Fibroblast of lung (primary cell): ENCODE measurements at regions not wholly inside any gene's neighbourhood (a gene's known extent, or its start where the extent isn't known, plus 50 kb on each side); places are given as distances from the start of the nearest gene placed in this dataset.

ENCODE experiments used
- CTCF ChIP-seq, 2 donors: IDR thresholded peaks in 1 of 2; conservative IDR thresholded peaks in 1 of 2; 1 replicate in 1 of 2; 2 replicates in 1 of 2; pipeline ENCODE4 v1.5.1; 2011 to 2012; ENCODE audit warnings: low read length in 2 of 2, control low read depth in 1 of 2, inconsistent platforms in 1 of 2, low read depth in 1 of 2, mild to moderate bottlenecking in 1 of 2
- EZH2 ChIP-seq: IDR thresholded peaks from 2 replicates; pipeline ENCODE4 v1.5.1; 2012; ENCODE audit warnings: low read length, control low read depth, mild to moderate bottlenecking; ENCODE audit errors: missing control alignments

GRCh38 chr1:220432408-220432807, 95.5 kb upstream of the MARK1 start:
- TF ChIP-seq CTCF (conservative IDR thresholded peaks at IDR 0.05 in 1 of 2, IDR thresholded peaks at IDR 0.05 in 1 of 2; ENCODE audit: low read depth in 1 of 2, low read length in 2 of 2): no peak
- TF ChIP-seq EZH2: no peak
